SU-DHL-6 (cell line): ENCODE measurements at regions not wholly inside any gene's neighbourhood (a gene's known extent, or its start where the extent isn't known, plus 50 kb on each side); places are given as distances from the start of the nearest gene placed in this dataset.

Experiments used
- CTCF ChIP-seq: fragments of 200-600 bp; sonication (generic); IDR thresholded peaks from one replicate; pipeline ENCODE4 v1.5.1; 2017; ENCODE audit warnings: antibody characterized with exemption, mild to moderate bottlenecking, low read length, moderate library complexity; ENCODE audit not compliant: insufficient read depth, poor library complexity, severe bottlenecking
- EZH2phosphoT487 ChIP-seq: fragments of 200-600 bp; sonication (generic), shearing (Covaris generic); conservative IDR thresholded peaks from 2 replicates; pipeline ENCODE4 v1.6.1; 2018; ENCODE audit warnings: mild to moderate bottlenecking, antibody characterized with exemption, low read length, moderate library complexity, mixed read lengths

GRCh38 chr3:118629821-118630220 is 404.8 kb downstream of the IGSF11 start:
- TF ChIP-seq CTCF (no peak), EZH2phosphoT487 (no peak)
